ENCODE measurements at regions not wholly inside any gene's neighbourhood (a gene's known extent, or its start where the extent isn't known, plus 50 kb on each side); places are given as distances from the start of the nearest gene placed in this dataset.

- Histone ChIP-seq H3K4me3 (no peak overlapping the region), H3K36me3 (no peaks in the 10 kb centered on the region), H3K27me3 (no peaks in the 10 kb centered on the region), H3K27ac (no peak overlapping the region), H3K9me3 (no peaks in the 10 kb centered on the region), H3K4me1 (no peaks in the 10 kb centered on the region)
- no peak for DNase-seq
- TF ChIP-seq CTCF (IDR thresholded peaks at IDR 0.05) (no peak), POLR2A (IDR thresholded peaks at IDR 0.05) (no peak)
- intact Hi-C loops (cut with DNase I; ENCODE audit: low total_unique reads), result no loop called here
Observed at GRCh38 chr5:3025392-3025791, 273.9 kb upstream of the IRX2 start.

GRCh38 chr5:3024976-3025375, 273.5 kb upstream of the IRX2 start:
- no peaks in the 10 kb centered on the region for H3K36me3 ChIP-seq
- DNase-seq, result no peak
- no peaks in the 10 kb centered on the region for H3K9me3 ChIP-seq
- intact Hi-C loops (cut with DNase I; ENCODE audit: low total_unique reads), result no loop called here
- no peaks in the 10 kb centered on the region for H3K4me1 ChIP-seq
- no peak overlapping the region for H3K27ac ChIP-seq
- H3K27me3 ChIP-seq, result no peaks in the 10 kb centered on the region
- TF ChIP-seq CTCF (IDR thresholded peaks at IDR 0.05), result no peak
- no peak for TF ChIP-seq POLR2A (IDR thresholded peaks at IDR 0.05)
- no peak overlapping the region for H3K4me3 ChIP-seq

GRCh38 chr5:3024554-3024953, 273.1 kb upstream of the IRX2 start:
- H3K27me3 ChIP-seq, result no peaks in the 10 kb centered on the region
- H3K36me3 ChIP-seq, result no peaks in the 10 kb centered on the region
- no peaks in the 10 kb centered on the region for H3K9me3 ChIP-seq
- intact Hi-C loops (cut with DNase I; ENCODE audit: low total_unique reads), result no loop called here
- no peak for TF ChIP-seq CTCF (IDR thresholded peaks at IDR 0.05)
- TF ChIP-seq POLR2A (IDR thresholded peaks at IDR 0.05), result no peak
- DNase-seq, result no peak
- no peaks in the 10 kb centered on the region for H3K4me1 ChIP-seq
- H3K27ac ChIP-seq, result no peak overlapping the region
- no peak overlapping the region for H3K4me3 ChIP-seq

GRCh38 chr5:3024126-3024525, 272.6 kb upstream of the IRX2 start:
- H3K9me3 ChIP-seq, result no peaks in the 10 kb centered on the region
- DNase-seq, result no peak
- H3K27ac ChIP-seq, result no peak overlapping the region
- TF ChIP-seq POLR2A (IDR thresholded peaks at IDR 0.05) (no peak), CTCF (IDR thresholded peaks at IDR 0.05) (no peak)
- no peak overlapping the region for H3K4me3 ChIP-seq
- intact Hi-C loops (cut with DNase I; ENCODE audit: low total_unique reads), result no loop called here
- no peaks in the 10 kb centered on the region for H3K4me1 ChIP-seq
- no peaks in the 10 kb centered on the region for H3K36me3 ChIP-seq
- H3K27me3 ChIP-seq, result no peaks in the 10 kb centered on the region

GRCh38 chr5:3023656-3024055, 272.2 kb upstream of the IRX2 start:
- H3K36me3 ChIP-seq, result no peaks in the 10 kb centered on the region
- H3K4me3 ChIP-seq, result no peak overlapping the region
- H3K27me3 ChIP-seq, result no peaks in the 10 kb centered on the region
- TF ChIP-seq POLR2A (IDR thresholded peaks at IDR 0.05) (no peak), CTCF (IDR thresholded peaks at IDR 0.05) (no peak)
- no peak for DNase-seq
- no peaks in the 10 kb centered on the region for H3K4me1 ChIP-seq
- H3K9me3 ChIP-seq, result no peaks in the 10 kb centered on the region
- intact Hi-C loops (cut with DNase I; ENCODE audit: low total_unique reads), result no loop called here
- no peak overlapping the region for H3K27ac ChIP-seq
